ENCODE measurements at regions not wholly inside any gene's neighbourhood (a gene's known extent, or its start where the extent isn't known, plus 50 kb on each side); places are given as distances from the start of the nearest gene placed in this dataset.

DNA sequence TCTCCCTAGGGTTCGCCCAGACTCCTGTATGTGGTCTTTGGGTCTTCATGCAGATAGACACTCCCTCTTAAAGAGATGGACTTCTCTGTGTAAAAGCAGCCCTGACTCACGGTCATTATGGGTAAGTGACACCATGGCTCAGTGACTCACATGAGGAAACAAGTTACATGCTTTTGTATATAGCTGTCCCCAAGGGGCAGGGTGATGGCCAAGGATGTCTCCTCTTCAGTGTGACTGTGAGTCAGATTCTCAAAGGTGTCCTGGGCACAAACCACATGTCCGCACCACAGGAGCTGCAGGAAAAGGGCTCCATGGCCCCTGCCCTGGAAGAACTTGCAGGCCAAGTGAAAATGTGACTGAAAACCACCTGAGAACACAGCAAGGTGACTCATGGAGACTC lies 380.4 kb downstream of the NPHP4 start:
- H3K27me3 Mint-ChIP-seq (ENCODE audit: insufficient read depth, low read depth, poor library complexity) = no peaks in the 10 kb centered on the region
- H3K36me3 Mint-ChIP-seq (ENCODE audit: low read depth) = no peaks in the 10 kb centered on the region
- Histone ChIP-seq H2AFZ (no peak overlapping the region), H3K36me3 (ENCODE audit: insufficient read depth) (peaks cover 8% of the 10 kb centered on the region), H4K20me1 (replicated peaks; ENCODE audit: insufficient read depth) (no peaks in the 10 kb centered on the region), H3K27ac (ENCODE audit: low read depth) (no peak overlapping the region), H3K4me2 (no peak overlapping the region), H3K9me2 (ENCODE audit: insufficient read depth) (no peaks in the 10 kb centered on the region), H3K4me1 (ENCODE audit: insufficient read depth) (no peaks in the 10 kb centered on the region), H3K27me3 (ENCODE audit: insufficient read depth) (no peaks in the 10 kb centered on the region), H3F3A (replicated peaks; ENCODE audit: low read depth) (no peaks in the 10 kb centered on the region), H3K79me2 (replicated peaks; ENCODE audit: insufficient read depth) (no peaks in the 10 kb centered on the region), H3K4me3 (no peak overlapping the region)
- H3K4me3 Mint-ChIP-seq = no peak overlapping the region
- DNase-seq (ENCODE audit: low spot score) (no peak), ATAC-seq (no peak)
- H3K4me1 Mint-ChIP-seq = no peaks in the 10 kb centered on the region; the same call in 2 of the 3 replicates
- H3K9me3 Mint-ChIP-seq = peaks cover 3% of the 10 kb centered on the region; the same call in 2 of the 3 replicates
- TF ChIP-seq, protein P1, sequence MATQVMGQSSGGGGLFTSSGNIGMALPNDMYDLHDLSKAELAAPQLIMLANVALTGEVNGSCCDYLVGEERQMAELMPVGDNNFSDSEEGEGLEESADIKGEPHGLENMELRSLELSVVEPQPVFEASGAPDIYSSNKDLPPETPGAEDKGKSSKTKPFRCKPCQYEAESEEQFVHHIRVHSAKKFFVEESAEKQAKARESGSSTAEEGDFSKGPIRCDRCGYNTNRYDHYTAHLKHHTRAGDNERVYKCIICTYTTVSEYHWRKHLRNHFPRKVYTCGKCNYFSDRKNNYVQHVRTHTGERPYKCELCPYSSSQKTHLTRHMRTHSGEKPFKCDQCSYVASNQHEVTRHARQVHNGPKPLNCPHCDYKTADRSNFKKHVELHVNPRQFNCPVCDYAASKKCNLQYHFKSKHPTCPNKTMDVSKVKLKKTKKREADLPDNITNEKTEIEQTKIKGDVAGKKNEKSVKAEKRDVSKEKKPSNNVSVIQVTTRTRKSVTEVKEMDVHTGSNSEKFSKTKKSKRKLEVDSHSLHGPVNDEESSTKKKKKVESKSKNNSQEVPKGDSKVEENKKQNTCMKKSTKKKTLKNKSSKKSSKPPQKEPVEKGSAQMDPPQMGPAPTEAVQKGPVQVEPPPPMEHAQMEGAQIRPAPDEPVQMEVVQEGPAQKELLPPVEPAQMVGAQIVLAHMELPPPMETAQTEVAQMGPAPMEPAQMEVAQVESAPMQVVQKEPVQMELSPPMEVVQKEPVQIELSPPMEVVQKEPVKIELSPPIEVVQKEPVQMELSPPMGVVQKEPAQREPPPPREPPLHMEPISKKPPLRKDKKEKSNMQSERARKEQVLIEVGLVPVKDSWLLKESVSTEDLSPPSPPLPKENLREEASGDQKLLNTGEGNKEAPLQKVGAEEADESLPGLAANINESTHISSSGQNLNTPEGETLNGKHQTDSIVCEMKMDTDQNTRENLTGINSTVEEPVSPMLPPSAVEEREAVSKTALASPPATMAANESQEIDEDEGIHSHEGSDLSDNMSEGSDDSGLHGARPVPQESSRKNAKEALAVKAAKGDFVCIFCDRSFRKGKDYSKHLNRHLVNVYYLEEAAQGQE (IDR thresholded peaks at IDR 0.05; ENCODE audit: unreplicated experiment) = no peak
- TF ChIP-seq, protein P2, sequence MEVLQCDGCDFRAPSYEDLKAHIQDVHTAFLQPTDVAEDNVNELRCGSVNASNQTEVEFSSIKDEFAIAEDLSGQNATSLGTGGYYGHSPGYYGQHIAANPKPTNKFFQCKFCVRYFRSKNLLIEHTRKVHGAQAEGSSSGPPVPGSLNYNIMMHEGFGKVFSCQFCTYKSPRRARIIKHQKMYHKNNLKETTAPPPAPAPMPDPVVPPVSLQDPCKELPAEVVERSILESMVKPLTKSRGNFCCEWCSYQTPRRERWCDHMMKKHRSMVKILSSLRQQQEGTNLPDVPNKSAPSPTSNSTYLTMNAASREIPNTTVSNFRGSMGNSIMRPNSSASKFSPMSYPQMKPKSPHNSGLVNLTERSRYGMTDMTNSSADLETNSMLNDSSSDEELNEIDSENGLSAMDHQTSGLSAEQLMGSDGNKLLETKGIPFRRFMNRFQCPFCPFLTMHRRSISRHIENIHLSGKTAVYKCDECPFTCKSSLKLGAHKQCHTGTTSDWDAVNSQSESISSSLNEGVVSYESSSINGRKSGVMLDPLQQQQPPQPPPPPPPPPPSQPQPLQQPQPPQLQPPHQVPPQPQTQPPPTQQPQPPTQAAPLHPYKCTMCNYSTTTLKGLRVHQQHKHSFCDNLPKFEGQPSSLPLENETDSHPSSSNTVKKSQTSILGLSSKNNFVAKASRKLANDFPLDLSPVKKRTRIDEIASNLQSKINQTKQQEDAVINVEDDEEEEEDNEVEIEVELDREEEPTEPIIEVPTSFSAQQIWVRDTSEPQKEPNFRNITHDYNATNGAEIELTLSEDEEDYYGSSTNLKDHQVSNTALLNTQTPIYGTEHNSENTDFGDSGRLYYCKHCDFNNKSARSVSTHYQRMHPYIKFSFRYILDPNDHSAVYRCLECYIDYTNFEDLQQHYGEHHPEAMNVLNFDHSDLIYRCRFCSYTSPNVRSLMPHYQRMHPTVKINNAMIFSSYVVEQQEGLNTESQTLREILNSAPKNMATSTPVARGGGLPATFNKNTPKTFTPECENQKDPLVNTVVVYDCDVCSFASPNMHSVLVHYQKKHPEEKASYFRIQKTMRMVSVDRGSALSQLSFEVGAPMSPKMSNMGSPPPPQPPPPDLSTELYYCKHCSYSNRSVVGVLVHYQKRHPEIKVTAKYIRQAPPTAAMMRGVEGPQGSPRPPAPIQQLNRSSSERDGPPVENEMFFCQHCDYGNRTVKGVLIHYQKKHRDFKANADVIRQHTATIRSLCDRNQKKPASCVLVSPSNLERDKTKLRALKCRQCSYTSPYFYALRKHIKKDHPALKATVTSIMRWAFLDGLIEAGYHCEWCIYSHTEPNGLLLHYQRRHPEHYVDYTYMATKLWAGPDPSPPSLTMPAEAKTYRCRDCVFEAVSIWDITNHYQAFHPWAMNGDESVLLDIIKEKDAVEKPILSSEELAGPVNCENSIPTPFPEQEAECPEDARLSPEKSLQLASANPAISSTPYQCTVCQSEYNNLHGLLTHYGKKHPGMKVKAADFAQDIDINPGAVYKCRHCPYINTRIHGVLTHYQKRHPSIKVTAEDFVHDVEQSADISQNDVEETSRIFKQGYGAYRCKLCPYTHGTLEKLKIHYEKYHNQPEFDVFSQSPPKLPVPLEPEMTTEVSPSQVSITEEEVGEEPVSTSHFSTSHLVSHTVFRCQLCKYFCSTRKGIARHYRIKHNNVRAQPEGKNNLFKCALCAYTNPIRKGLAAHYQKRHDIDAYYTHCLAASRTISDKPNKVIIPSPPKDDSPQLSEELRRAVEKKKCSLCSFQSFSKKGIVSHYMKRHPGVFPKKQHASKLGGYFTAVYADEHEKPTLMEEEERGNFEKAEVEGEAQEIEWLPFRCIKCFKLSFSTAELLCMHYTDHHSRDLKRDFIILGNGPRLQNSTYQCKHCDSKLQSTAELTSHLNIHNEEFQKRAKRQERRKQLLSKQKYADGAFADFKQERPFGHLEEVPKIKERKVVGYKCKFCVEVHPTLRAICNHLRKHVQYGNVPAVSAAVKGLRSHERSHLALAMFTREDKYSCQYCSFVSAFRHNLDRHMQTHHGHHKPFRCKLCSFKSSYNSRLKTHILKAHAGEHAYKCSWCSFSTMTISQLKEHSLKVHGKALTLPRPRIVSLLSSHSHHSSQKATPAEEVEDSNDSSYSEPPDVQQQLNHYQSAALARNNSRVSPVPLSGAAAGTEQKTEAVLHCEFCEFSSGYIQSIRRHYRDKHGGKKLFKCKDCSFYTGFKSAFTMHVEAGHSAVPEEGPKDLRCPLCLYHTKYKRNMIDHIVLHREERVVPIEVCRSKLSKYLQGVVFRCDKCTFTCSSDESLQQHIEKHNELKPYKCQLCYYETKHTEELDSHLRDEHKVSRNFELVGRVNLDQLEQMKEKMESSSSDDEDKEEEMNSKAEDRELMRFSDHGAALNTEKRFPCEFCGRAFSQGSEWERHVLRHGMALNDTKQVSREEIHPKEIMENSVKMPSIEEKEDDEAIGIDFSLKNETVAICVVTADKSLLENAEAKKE (CRISPR knock-in tag; IDR thresholded peaks at IDR 0.05) = no peak
- TF ChIP-seq, protein P3, sequence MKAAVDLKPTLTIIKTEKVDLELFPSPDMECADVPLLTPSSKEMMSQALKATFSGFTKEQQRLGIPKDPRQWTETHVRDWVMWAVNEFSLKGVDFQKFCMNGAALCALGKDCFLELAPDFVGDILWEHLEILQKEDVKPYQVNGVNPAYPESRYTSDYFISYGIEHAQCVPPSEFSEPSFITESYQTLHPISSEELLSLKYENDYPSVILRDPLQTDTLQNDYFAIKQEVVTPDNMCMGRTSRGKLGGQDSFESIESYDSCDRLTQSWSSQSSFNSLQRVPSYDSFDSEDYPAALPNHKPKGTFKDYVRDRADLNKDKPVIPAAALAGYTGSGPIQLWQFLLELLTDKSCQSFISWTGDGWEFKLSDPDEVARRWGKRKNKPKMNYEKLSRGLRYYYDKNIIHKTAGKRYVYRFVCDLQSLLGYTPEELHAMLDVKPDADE (IDR thresholded peaks at IDR 0.05) = no peak
- TF ChIP-seq NANOG (IDR thresholded peaks at IDR 0.05; ENCODE audit: borderline replicate concordance) (no peak), ZNF331 (CRISPR knock-in tag; IDR thresholded peaks at IDR 0.05; ENCODE audit: low read depth) (no peak), STAT1 (IDR thresholded peaks at IDR 0.05; ENCODE audit: unreplicated experiment) (no peak), POLR2AphosphoS5 (IDR thresholded peaks at IDR 0.05; ENCODE audit: low read depth) (no peak), CREB1 (CRISPR knock-in tag; IDR thresholded peaks at IDR 0.05; ENCODE audit: low read depth) (no peak), JUNB (IDR thresholded peaks at IDR 0.05; ENCODE audit: unreplicated experiment) (no peak)
- TF ChIP-seq, protein P4, sequence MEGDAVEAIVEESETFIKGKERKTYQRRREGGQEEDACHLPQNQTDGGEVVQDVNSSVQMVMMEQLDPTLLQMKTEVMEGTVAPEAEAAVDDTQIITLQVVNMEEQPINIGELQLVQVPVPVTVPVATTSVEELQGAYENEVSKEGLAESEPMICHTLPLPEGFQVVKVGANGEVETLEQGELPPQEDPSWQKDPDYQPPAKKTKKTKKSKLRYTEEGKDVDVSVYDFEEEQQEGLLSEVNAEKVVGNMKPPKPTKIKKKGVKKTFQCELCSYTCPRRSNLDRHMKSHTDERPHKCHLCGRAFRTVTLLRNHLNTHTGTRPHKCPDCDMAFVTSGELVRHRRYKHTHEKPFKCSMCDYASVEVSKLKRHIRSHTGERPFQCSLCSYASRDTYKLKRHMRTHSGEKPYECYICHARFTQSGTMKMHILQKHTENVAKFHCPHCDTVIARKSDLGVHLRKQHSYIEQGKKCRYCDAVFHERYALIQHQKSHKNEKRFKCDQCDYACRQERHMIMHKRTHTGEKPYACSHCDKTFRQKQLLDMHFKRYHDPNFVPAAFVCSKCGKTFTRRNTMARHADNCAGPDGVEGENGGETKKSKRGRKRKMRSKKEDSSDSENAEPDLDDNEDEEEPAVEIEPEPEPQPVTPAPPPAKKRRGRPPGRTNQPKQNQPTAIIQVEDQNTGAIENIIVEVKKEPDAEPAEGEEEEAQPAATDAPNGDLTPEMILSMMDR (conservative IDR thresholded peaks at IDR 0.05; ENCODE audit: low read depth in 2 of 2) = no peak
- H3K27ac Mint-ChIP-seq = no peak overlapping the region
